Inflammatory macrophage treated with lipopolysaccharide for 4 hours (primary cell): ENCODE measurements at regions not wholly inside any gene's neighbourhood (a gene's known extent, or its start where the extent isn't known, plus 50 kb on each side); places are given as distances from the start of the nearest gene placed in this dataset.
A peak's percentile ranks its signal among the peaks of the same experiment; 100 is the strongest.
"Not testable (repeated sequence)": the region's sequence is repeated elsewhere in the genome, so short reads cannot be mapped to it uniquely, and the experiment has no call there.

ENCODE experiments used
- DNase-seq: peaks from one replicate; pipeline ENCODE4 v3.0.0-alpha.2; 2020

- no peak for DNase-seq
Observed at GRCh38 chr5:17089001-17089400, 128.4 kb upstream of the BASP1 start.

- DNase-seq = no peak
Observed at GRCh38 chr5:17089690-17090089, 127.7 kb upstream of the BASP1 start.

DNA sequence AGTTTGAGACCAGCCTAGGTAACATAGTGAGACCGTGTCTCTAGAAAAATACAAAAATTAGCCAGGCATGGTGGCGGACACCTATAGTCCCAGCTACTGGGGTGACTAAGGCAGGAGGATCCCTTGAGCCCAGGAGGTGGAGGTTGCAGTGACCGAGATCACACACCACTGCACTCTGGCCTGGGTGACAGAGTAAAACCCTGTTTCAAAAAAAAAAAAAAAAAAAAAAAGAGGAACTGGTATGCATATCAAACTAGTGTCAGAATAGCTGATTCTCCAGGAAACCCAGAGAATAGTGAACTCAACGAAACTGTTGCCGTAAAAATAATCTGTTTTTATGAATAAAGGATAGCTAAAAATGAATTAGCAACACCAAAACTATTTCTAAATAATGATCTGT lies 126.6 kb upstream of the BASP1 start:
- no peak for DNase-seq

DNA sequence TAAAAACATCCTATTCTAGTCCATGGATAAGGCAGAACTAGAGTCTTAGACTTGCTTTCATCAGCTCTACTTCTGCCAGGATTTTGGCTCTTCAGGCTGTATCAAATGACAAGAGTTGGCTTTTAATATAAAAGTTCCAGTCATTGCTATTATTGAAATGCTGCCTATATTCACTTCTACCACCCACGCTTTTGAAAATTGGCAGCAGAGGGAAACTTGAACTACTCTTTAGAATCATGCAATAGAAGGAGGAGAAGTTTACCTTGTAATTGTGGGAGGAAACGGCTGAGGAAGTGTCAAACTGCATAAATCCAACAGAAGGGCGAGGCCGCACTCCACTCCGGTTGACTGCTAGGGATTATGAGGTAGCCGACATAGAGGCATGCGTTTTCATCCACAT lies 122.6 kb upstream of the BASP1 start:
- peak; percentile 16 for DNase-seq

DNA sequence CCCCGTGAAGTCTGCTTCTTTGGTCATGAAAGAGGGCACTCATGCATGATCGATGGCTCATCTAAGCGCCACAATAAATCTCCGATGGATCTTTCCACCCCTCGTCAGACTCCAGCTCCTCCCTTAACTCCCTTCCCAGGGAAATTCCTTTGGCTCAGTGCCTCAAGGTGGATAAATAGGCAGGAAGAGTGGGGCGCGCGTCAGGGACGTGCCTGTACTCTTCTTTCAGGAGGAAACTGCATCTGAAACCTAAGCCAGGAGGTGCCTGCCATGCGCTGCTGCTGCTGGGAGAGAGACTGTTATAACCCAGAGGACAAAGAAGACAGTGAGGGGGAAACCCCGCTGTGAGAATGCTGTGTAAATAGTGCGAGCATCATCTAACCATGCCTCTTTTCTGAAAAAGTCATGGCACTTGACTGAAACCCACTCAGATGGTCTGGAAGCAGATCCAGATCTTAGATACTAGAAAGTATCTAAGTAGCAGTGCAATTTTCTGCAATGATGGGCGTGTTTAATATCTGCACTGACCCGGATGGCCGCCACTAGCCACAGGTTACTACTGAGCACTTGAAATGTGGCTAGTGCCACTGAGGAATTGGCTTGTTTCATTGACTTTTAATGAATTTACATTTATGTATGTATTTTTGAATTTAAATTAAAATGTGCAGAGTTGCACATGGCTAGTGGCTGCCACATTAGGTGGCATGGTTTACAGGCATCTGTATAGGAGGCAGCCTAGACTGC lies 120.3 kb upstream of the BASP1 start:
- no peak for DNase-seq

- no peak for DNase-seq
Observed at GRCh38 chr5:17099946-17100345, 117.5 kb upstream of the BASP1 start.

- peak; percentile 50 for DNase-seq
Observed at GRCh38 chr5:17103461-17103860, 114.0 kb upstream of the BASP1 start.

GRCh38 chr5:17105744-17106418 lies 111.5 kb upstream of the BASP1 start:
- DNase-seq = peak; percentile 53

DNA sequence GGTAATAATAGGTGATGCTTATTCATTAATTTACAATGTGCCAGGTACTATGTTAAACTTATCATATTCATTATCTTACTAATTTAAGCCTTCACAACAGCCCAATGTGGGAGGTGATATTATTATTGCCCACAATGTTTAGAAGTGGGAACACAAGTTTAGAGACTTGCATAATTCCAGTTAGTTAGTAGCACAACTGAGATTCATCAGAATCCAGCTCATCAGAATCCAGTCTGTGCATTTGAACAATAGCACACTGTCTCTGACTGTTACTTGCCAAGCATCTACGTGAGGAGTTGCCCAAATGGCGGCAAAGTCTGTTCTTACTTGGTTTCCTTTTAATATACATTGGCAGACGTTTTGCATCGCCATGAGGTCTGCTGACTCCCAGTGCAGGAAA lies 110.9 kb upstream of the BASP1 start:
- no peak for DNase-seq

DNA sequence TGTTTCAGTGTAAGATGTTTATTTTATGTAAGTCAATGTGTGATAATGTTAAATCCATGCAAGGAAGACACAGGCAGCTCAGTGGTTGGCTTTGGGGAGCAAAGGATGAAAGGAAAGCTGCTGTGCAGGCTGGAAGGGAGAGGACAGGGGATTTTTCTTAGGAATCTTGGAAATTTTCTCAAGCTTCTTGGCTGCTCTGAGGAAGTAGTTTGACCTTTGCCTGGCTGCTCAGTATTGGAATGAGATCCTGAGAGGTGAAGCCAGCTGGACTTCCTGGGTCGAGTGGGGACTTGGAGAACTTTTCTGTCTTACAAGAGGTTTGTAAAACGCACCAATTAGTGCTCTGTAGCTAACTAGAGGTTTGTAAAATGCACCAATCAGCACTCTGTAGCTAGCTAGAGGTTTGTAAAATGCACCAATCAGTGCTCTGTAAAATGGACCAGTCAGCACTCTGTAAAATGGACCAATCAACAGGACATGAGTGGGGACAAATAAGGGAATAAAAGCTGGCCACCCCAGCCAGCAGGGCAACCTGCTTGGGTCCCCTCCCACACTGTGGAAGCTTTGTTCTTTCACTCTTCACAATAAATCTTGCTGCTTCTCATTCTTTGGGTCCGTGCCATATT lies 105.2 kb upstream of the BASP1 start:
- DNase-seq = not testable (repeated sequence)

DNA sequence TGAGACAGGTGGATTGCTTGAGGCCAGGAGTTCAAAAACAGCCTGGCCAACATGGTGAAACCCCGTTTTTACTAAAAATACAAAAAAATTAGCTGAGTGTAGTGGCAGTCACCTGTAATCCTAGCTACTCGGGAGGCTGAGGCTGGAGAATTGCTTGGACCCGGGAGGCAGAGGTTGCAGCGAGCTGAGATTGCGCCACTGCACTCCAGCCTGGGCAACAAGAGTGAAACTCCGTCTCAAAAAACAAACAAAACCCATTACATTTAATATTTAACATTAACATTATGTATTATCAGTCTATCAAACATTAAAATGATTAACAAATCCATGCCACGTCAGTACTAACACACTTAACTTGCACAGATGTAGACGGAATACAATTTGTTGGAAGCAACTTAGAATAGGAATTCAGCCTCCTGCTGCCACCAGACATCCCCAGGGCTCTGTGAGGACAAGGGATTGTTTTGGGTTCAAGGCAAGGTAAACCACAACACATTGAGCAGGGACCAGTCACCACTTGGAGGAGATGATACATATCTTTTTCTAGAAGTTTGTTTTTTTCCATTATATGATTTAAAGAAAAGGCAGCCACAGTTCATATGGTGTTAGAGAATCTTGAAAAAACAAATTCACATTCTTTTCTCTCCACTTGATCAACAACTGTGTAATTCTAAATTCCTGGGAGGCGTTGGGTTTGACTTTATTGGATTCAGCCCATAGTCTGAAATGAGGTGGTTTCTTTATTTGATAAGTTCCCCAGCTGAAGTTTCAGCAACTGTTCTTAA lies 104.1 kb upstream of the BASP1 start:
- no peak for DNase-seq

GRCh38 chr5:17114233-17114632 lies 103.2 kb upstream of the BASP1 start:
- no peak for DNase-seq

- no peak for DNase-seq
Observed at GRCh38 chr5:17114715-17115599, 102.5 kb upstream of the BASP1 start.

- no peak for DNase-seq
Observed at GRCh38 chr5:17115855-17116254, 101.6 kb upstream of the BASP1 start.

- DNase-seq = peak; percentile 99
Observed at GRCh38 chr5:17118631-17119030, 98.8 kb upstream of the BASP1 start.

GRCh38 chr5:17120209-17120608 lies 97.2 kb upstream of the BASP1 start:
- DNase-seq = no peak

DNA sequence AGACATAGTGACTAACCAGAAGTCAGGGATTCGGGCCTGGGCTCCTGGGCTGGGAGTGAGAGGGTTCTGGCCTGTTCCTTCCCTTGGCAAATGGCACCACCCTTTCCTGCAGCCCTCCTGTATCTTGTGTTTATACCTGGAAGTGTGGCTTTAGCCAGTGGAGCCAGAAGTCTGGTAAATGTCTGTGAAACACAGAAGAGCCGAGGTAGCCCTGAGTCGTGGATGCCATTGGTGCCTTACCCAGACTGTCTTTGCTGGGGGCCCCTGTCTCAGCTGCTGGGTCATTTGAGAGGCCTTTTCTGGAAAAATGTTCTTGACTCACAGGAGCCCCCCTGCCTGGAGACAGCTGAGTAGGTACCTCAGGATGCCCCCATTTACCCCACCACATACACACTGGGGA lies 95.7 kb upstream of the BASP1 start:
- DNase-seq = no peak

GRCh38 chr5:17123010-17123409 lies 94.4 kb upstream of the BASP1 start:
- DNase-seq = no peak

GRCh38 chr5:17123773-17124172 lies 93.7 kb upstream of the BASP1 start:
- peak; percentile 27 for DNase-seq

GRCh38 chr5:17127743-17128231 lies 89.6 kb upstream of the BASP1 start:
- DNase-seq = no peak

DNA sequence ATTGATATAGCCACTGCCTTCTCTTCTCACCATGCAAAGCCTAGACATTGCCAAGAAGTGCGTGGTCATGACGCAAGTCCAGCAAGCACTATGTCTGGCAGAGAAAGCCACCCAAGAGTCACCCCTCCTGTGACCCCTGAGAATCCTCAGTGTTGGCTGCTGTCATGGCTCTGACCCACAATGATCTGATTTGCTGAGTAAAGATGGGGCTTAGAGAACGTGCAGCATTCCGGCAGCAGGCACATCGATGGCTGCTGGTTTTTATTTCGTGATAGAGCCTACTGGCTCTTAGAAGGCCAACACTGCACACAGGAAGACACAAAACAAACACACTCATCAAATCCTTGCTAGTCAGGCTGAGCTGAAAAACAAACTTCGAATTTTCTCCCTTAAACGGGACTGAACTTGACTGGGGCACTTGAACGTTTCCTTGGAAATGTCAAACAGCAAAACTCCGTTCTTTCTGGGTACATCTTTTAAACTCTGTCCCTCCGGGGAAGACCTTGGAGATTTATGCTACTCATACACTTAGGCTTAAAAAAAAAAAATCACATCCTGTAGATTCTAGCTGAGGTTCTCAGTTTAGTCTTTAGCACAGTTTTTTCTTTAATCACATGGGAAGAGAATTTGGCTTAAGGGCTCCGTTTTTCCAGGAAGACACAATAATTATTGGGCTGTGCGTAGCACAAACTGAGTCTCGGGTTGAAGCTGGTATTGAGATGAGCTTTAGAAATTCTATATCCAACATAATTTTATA lies 88.2 kb upstream of the BASP1 start:
- DNase-seq = no peak
